ENCODE measurements at regions not wholly inside any gene's neighbourhood (a gene's known extent, or its start where the extent isn't known, plus 50 kb on each side); places are given as distances from the start of the nearest gene placed in this dataset.

DNA sequence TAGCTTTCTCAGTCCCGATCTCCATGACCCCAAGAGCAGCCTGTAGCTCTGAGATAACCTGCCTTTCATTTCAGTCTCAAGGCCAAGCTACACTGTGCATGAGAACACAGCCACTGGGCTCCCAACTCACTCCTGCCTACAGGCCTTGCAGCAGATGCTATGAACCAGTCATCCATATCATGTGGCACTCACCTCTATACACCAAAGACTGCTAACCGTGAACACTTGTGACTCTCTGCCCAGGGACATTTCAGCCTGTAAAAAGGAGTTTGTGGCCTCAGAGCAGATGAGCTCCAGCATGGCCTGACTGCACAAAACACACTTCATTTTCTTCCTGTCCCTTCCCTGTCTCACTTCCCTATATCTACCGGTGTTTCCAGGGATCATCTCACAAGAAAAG lies 56.9 kb upstream of the NPY start:
- Histone ChIP-seq H2AK5ac (ENCODE audit: low read depth, low read length) (no peak overlapping the region), H2AFZ (replicated peaks; ENCODE audit: low read length, poor library complexity) (no peak overlapping the region), H2BK15ac (ENCODE audit: low read depth, low read length) (no peak overlapping the region), H3K4ac (ENCODE audit: low read depth, low read length) (no peak overlapping the region), H3K23ac (ENCODE audit: low read depth, low read length) (no peak overlapping the region), H3K9me3 (ENCODE audit: control insufficient read depth, insufficient read depth, low read length) (no peaks in the 10 kb centered on the region), H4K20me1 (ENCODE audit: insufficient read depth, low read length) (no peaks in the 10 kb centered on the region), H2BK20ac (ENCODE audit: low read depth, low read length) (no peak overlapping the region), H3K4me1 (ENCODE audit: control insufficient read depth, insufficient read depth, low read length) (no peaks in the 10 kb centered on the region), H3K36me3 (ENCODE audit: control insufficient read depth, insufficient read depth, low read length) (no peaks in the 10 kb centered on the region), H2BK5ac (ENCODE audit: low read depth, low read length, poor library complexity, severe bottlenecking) (no peak overlapping the region), H3K18ac (ENCODE audit: low read depth, low read length) (no peak overlapping the region), H3K4me3 (ENCODE audit: insufficient read depth, low read depth, low read length) (no peak overlapping the region), H3K27me3 (ENCODE audit: control insufficient read depth, insufficient read depth, low read length) (no peaks in the 10 kb centered on the region), H4K91ac (ENCODE audit: insufficient read depth, low read depth, low read length) (no peak overlapping the region), H3K56ac (ENCODE audit: extremely low read depth, insufficient read depth, low read length) (no peak overlapping the region), H4K5ac (ENCODE audit: low read depth, low read length) (no peak overlapping the region), H2AK9ac (replicated peaks; ENCODE audit: low read depth, low read length, poor library complexity) (no peak overlapping the region), H3K27ac (ENCODE audit: insufficient read depth, low read length) (no peak overlapping the region), H3K14ac (replicated peaks; ENCODE audit: low read depth, low read length) (no peak overlapping the region), H3K79me1 (ENCODE audit: low read depth in 1 of 2, low read length in 2 of 2) (no peaks in the 10 kb centered on the region), H3K9me1 (ENCODE audit: insufficient read depth, low read length) (no peaks in the 10 kb centered on the region), H3K9ac (ENCODE audit: low read depth, low read length) (no peak overlapping the region), H2BK120ac (ENCODE audit: low read depth, low read length) (no peak overlapping the region), H4K8ac (ENCODE audit: low read depth in 2 of 2, low read length in 2 of 2) (no peak overlapping the region), H3K4me2 (ENCODE audit: low read depth, low read length) (no peak overlapping the region)
- ChIA-PET POLR2A (ENCODE audit: unreplicated experiment) (no interaction called here), CTCF (no interaction called here)
- TF ChIP-seq SMC3 (IDR thresholded peaks at IDR 0.05; ENCODE audit: low read depth, low read length) = no peak
- intact Hi-C loops (cut with micrococcal nuclease) = no loop called here
- 10% methylated on average over 1 of the region's 3 CpGs; no CpG with 5 or more reads in 1 of the 2 experiments for WGBS, 2 experiments (ENCODE audit: extremely low coverage in 2 of 2, insufficient read length in 1 of 2)
- in situ Hi-C loops (cut with MboI; ENCODE audit: low sequenced_read_pairs) = no loop called here
- dilution Hi-C loops (cut with HindIII; ENCODE audit: low sequenced_read_pairs, unreplicated experiment) = no loop called here
- BruUV-seq (replicated peaks) = no TSS peak
- no peak for DNase-seq
- ATAC-seq (ENCODE audit: low read depth) = no peak

Data from IMR-90 (cell line).